OCI-LY7 (cell line): ENCODE measurements at regions not wholly inside any gene's neighbourhood (a gene's known extent, or its start where the extent isn't known, plus 50 kb on each side); places are given as distances from the start of the nearest gene placed in this dataset.

Experiments used
- BruUV-seq: library from RNA; stranded (reverse); fragments of 400-500 nt; replicated peaks from 2 replicates; lab custom pipeline; 2021; lab: Mats Ljungman, UMichigan
- CTCF ChIA-PET: fragments of 300-600 bp; sonication (Branson Sonifier 250); formaldehyde crosslinking; loops from one replicate; lab custom pipeline; 2022; ENCODE audit warnings: antibody characterized with exemption; ENCODE audit not compliant: unreplicated experiment; lab: Charles Lee
- POLR2A ChIA-PET: fragments of 300-600 bp; sonication (Branson Sonifier 250); formaldehyde crosslinking; loops from one replicate; lab custom pipeline; 2022; ENCODE audit warnings: antibody characterized with exemption; lab: Charles Lee
- DNase-seq: peaks from one replicate; pipeline ENCODE4 v3.0.0-alpha.2; 2015; ENCODE audit warnings: low spot score
- H2AFZ ChIP-seq: fragments of 200-600 bp; sonication (generic), shearing (Covaris generic); 2 replicates; pipeline ENCODE4 v1.6.1; 2014; ENCODE audit warnings: mild to moderate bottlenecking, antibody characterized with exemption, low read length, moderate library complexity
- H3K27ac ChIP-seq: fragments of 200-600 bp; sonication (generic); 2 replicates; pipeline ENCODE4 v1.5.1; 2014; ENCODE audit warnings: mixed run types, low read depth, mild to moderate bottlenecking, moderate library complexity, low read length, inconsistent platforms; ENCODE audit not compliant: poor library complexity, severe bottlenecking
- H3K36me3 ChIP-seq: fragments of 200-600 bp; sonication (generic); 2 replicates; pipeline ENCODE4 v1.6.1; 2014; ENCODE audit warnings: mild to moderate bottlenecking, antibody characterized with exemption, low read length, moderate library complexity, mixed read lengths; ENCODE audit not compliant: insufficient read depth
- H3K4me1 ChIP-seq: fragments of 200-600 bp; sonication (generic); 2 replicates; pipeline ENCODE4 v1.5.1; 2014; ENCODE audit warnings: mild to moderate bottlenecking, low read length; ENCODE audit not compliant: insufficient read depth, poor library complexity, severe bottlenecking
- H3K4me2 ChIP-seq: fragments of 200-600 bp; sonication (generic); 2 replicates; pipeline ENCODE4 v1.6.1; 2014; ENCODE audit warnings: mild to moderate bottlenecking, low read length
- H3K4me3 ChIP-seq: fragments of 200-600 bp; sonication (generic); 2 replicates; pipeline ENCODE4 v1.5.1; 2014; ENCODE audit warnings: mild to moderate bottlenecking, low read depth, low read length; ENCODE audit not compliant: poor library complexity, severe bottlenecking
- H3K79me2 ChIP-seq: fragments of 200-600 bp; sonication (generic); 2 replicates; pipeline ENCODE4 v1.6.1; 2016; ENCODE audit warnings: low read depth, mild to moderate bottlenecking, low read length, moderate library complexity, mixed read lengths; ENCODE audit not compliant: insufficient read depth
- H3K9me2 ChIP-seq: fragments of 200-600 bp; sonication (generic); 2 replicates; pipeline ENCODE4 v1.6.1; 2016; ENCODE audit warnings: mild to moderate bottlenecking, low read length, mixed read lengths; ENCODE audit not compliant: insufficient read depth
- H3K9me3 ChIP-seq: fragments of 200-600 bp; sonication (generic); 2 replicates; pipeline ENCODE4 v1.6.1; 2014; ENCODE audit warnings: mild to moderate bottlenecking, mixed run types, low read length, mixed read lengths
- H4K20me1 ChIP-seq: fragments of 200-600 bp; sonication (generic); 2 replicates; pipeline ENCODE4 v1.6.1; 2014; ENCODE audit warnings: mild to moderate bottlenecking, antibody characterized with exemption, low read length, moderate library complexity, mixed read lengths; ENCODE audit not compliant: insufficient read depth
- EZH2phosphoT487 ChIP-seq: fragments of 200-600 bp; sonication (generic); IDR thresholded peaks from 2 replicates; pipeline ENCODE4 v1.6.1; 2018; ENCODE audit warnings: low read depth, borderline replicate concordance, mild to moderate bottlenecking, mixed run types, antibody characterized with exemption, low read length, moderate library complexity, mixed read lengths
- intact Hi-C: fragments of 100-400 bp; cut with micrococcal nuclease; formaldehyde crosslinking; loops from one replicate; pipeline ENCODE4 v1.10.0; 2022; ENCODE audit not compliant: unreplicated experiment
- TF ChIP-seq, protein P1 (sequence below): fragments of 200-600 bp; sonication (generic); conservative IDR thresholded peaks from 2 replicates; pipeline ENCODE4 v1.5.1; 2014; ENCODE audit warnings: mild to moderate bottlenecking, antibody characterized with exemption, low read length, moderate library complexity, mixed read lengths

DNA sequence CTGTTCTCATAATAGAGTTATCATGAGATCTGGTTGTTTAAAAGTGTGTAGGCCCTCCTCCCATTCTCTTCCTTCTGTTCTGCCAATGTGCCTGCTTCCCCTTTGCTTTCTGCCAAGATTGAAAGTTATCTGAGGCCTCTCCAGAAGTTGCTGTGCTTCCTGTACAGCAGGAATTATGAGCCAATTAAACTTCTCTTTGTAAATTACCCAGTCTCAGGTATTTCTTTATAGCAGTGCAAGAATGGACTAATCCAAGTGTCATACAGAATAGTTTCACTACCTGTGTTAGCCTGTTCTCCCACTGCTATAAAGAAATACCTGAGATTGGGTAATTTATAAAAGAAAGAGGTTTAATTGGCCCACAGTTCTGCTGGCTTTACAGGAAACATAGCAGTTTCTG, 100.0 kb downstream of the CD24 start:
- ChIA-PET POLR2A (no interaction called here), CTCF (no interaction called here)
- H3K36me3 ChIP-seq: no peaks in the 10 kb centered on the region; the same call in 1 of the 2 replicates
- TF ChIP-seq, protein P1, sequence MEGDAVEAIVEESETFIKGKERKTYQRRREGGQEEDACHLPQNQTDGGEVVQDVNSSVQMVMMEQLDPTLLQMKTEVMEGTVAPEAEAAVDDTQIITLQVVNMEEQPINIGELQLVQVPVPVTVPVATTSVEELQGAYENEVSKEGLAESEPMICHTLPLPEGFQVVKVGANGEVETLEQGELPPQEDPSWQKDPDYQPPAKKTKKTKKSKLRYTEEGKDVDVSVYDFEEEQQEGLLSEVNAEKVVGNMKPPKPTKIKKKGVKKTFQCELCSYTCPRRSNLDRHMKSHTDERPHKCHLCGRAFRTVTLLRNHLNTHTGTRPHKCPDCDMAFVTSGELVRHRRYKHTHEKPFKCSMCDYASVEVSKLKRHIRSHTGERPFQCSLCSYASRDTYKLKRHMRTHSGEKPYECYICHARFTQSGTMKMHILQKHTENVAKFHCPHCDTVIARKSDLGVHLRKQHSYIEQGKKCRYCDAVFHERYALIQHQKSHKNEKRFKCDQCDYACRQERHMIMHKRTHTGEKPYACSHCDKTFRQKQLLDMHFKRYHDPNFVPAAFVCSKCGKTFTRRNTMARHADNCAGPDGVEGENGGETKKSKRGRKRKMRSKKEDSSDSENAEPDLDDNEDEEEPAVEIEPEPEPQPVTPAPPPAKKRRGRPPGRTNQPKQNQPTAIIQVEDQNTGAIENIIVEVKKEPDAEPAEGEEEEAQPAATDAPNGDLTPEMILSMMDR: no peak
- TF ChIP-seq EZH2phosphoT487: no peak
- no peak overlapping the region for H3K27ac ChIP-seq
- no peak for DNase-seq
- no peaks in the 10 kb centered on the region for H3K9me2 ChIP-seq
- no peaks in the 10 kb centered on the region for H3K79me2 ChIP-seq
- H3K4me2 ChIP-seq: no peak overlapping the region
- peaks cover 18% of the 10 kb centered on the region; the same call in 1 of the 2 replicates for H3K9me3 ChIP-seq
- H3K4me3 ChIP-seq: no peak overlapping the region
- H2AFZ ChIP-seq: no peak overlapping the region
- H4K20me1 ChIP-seq: no peaks in the 10 kb centered on the region
- H3K4me1 ChIP-seq: no peaks in the 10 kb centered on the region
- no TSS peak for BruUV-seq
- intact Hi-C loops: no loop called here

DNA sequence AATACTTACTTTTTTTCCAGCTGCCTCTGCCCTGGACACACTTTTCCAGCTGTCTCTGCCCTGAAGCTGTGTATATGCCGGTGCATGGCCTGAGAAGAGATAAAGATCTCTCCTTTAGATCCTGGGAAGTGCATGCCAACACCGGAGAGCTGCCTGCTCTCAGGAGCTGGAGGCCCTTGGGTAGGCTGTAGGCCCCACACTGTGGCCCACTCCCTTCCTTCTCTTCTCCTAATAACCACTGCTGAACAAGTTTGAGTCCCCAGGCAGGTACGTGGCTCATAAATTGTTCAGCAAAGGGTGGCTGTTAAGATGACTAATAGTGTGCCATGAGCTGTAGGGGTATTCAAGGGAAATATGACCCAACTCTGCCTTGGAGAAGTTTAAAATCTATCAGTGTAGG, 102.5 kb downstream of the CD24 start:
- Histone ChIP-seq H3K9me2 (no peaks in the 10 kb centered on the region), H3K4me2 (no peak overlapping the region), H3K4me1 (no peaks in the 10 kb centered on the region), H3K9me3 (peaks cover 16% of the 10 kb centered on the region; the same call in 1 of the 2 replicates), H4K20me1 (no peaks in the 10 kb centered on the region), H3K36me3 (no peaks in the 10 kb centered on the region; the same call in 1 of the 2 replicates), H2AFZ (no peak overlapping the region), H3K27ac (no peak overlapping the region), H3K79me2 (no peaks in the 10 kb centered on the region), H3K4me3 (no peak overlapping the region)
- no TSS peak for BruUV-seq
- no peak for DNase-seq
- CTCF ChIA-PET: no interaction called here
- TF ChIP-seq, protein P1: no peak
- no peak for TF ChIP-seq EZH2phosphoT487
- intact Hi-C loops: no loop called here
- POLR2A ChIA-PET: interaction anchor here (0.6 to 1.6 kb wide), 4 partner anchors 13 to 129 kb away, joined by 3 to 13 read pairs (median 4); no protein-coding TSS in a partner anchor
